ENCODE measurements at regions not wholly inside any gene's neighbourhood (a gene's known extent, or its start where the extent isn't known, plus 50 kb on each side); places are given as distances from the start of the nearest gene placed in this dataset.
"Not testable (repeated sequence)": the region's sequence is repeated elsewhere in the genome, so short reads cannot be mapped to it uniquely, and the experiment has no call there.

DNA sequence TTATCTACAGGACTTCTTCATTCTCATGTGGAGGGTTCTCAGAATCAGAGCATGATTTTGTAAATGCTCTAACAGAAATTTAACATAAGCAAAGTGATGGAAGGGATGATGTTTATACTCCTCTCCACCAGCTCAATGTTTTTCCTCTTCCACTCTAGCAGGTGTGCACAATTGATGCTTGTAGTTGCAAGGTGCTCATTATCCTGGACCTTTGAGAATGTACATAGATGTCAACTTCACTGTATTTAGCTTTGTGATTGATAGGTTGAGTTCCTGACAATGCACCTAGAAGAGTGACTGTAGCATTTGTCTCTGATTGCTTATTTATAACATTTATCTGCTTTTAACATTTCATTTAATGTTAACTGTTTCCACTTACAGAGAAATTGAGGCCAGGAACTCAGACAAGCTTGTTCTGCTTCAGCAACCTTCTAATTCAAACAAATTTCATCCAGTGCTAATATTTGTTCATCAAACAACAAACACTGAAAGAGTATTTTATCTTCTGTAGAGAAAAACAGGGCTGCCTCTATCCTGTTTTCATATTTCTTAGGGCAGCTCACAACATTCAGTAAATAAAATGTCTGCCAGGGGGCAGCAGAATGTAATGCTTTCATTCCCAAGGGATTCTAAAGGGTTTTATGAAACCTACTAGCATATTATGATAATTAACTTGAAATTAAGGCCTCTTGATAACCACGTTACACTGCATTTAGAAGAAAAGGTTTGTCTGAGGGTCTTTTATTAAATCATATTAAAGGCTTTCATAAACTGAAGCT, 127.9 kb upstream of the NOL4 start:
- DNase-seq = no peak

GRCh38 chr18:34354351-34354750, 129.6 kb upstream of the NOL4 start:
- no peak for DNase-seq

GRCh38 chr18:34357944-34358580, 133.3 kb upstream of the NOL4 start:
- DNase-seq = no peak

DNA sequence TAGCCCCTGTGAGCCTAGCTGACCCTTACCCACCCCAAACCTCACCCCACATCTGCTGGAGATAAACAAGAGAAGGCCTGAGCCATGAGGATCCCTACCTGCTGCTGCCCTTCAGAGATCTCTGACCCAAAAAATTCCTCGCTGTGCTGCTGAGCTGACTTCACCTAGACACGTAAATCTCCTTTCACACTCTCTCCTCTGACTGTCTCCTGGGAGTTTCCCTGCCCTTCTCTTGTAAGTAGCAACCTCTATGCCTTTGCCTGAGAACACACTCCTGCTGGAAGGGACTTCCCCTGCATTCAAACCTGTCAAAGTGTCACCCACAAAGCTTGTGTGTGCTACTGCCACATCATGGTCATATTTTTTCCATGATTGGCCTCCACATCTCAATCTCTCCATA, 134.2 kb upstream of the NOL4 start:
- no peak for DNase-seq

DNA sequence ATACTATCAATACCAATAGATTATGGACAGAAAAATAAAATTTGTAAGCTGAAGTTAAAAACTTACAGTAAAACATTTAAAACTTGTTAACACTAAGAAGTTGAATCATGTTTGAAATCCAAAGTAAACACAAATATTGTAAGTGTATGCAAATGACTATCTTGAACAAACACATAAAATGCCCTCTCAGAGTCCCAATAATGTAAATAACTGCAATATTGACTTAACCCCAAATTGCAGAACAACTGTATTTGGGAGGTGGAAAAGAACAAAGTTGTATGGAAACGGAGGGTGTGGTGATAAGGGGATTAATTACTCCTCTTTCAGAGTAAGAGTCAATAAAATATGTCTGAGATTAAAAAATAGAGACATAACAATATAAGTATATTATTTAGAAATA, 140.0 kb upstream of the NOL4 start:
- no peak for DNase-seq

DNA sequence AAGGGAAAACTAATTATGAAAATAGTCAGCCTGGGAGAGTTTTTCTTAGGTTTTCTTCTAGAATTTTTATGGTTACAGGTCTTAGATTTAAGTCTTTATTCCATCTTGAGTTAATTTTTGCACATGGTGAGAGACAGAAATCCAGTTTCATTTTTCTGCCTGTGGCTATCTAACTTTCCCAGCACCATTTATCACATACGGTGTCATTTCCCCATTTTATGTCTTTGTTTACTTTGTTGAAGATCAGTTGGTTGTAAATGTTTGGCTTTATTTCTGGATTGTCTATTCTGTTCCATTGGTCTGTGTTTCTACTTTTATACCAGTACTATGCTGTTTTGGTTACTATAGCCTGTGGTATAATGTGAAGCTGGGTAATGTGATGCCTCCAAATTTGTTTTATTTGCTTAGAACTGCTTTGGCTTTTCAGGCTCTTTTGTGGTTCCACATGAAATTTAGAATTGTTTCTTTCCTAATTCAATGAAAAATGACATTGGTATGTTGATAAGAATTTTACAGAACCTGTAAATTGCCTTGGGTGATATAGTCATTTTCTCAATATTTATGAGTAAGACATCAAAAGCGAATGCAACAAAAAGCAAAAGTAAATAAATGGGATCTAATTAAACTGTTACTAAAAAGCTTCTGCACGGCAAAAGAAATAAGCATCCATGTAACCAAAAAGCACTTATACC, 146.1 kb upstream of the NOL4 start:
- DNase-seq = no peak

- no peak for DNase-seq
Measured at GRCh38 chr18:34380326-34380725, 155.6 kb upstream of the NOL4 start.

DNA sequence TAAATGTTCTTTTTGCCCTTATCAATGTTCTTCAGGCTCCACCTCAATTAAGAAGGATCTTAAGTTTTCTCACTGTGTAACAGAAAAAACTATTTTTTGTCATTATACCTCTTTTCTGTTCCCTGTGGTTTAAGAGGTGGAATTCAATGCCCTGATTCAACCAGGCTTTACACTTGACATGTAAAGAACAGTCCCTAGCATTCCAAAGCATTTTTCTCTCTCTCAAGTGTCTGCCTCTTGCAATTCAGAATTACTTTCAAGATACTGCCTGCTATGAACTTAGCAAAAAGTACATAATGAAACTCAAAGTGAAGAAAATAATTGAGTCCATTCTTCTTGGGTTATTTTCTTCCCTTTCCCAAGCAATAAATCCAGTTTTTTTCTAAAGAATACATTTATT, 160.6 kb upstream of the NOL4 start:
- no peak for DNase-seq

DNA sequence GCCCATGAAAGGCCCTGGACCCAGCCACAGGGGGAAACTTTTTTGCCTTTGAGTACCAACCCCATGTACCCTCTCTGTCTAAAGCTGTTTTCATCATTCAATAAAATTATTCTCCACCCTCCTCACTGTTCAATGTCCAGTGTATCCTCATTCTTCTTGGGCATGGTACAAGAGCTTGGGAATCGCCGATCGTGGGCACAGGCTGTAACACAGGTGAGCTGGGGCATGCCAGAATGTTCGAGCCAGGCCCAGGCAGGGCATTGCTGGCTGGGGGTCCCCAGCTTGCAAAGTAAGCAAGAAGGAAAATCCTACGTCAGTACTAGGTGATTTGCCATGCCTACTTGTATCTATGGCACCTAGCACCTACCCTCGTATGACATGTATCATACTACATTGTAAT, 162.1 kb upstream of the NOL4 start:
- no peak for DNase-seq

- DNase-seq = no peak
Measured at GRCh38 chr18:34397286-34397896, 172.7 kb upstream of the NOL4 start.

DNA sequence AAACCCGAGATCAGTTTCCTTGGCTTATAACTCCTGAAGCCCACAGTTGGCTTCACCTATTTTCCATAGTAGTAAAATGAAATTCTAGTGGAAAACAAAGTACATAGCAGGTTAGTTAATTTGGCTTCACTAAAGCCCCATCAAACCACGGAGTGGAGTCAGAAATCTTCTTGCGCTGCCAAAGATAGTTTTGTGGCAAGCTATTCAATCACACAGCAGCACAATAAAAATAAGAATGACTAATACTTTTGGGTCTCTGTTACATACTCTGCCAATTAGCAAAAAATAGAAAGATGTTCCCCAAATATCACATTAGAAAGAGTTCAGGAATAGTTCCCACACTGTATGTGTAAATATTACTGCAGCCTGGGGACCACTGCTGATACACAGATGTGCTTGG, 175.2 kb upstream of the NOL4 start:
- DNase-seq = no peak

- no peak for DNase-seq
Measured at GRCh38 chr18:34400834-34401233, 176.1 kb upstream of the NOL4 start.

- DNase-seq = no peak
Measured at GRCh38 chr18:34401775-34402174, 177.1 kb upstream of the NOL4 start.

DNA sequence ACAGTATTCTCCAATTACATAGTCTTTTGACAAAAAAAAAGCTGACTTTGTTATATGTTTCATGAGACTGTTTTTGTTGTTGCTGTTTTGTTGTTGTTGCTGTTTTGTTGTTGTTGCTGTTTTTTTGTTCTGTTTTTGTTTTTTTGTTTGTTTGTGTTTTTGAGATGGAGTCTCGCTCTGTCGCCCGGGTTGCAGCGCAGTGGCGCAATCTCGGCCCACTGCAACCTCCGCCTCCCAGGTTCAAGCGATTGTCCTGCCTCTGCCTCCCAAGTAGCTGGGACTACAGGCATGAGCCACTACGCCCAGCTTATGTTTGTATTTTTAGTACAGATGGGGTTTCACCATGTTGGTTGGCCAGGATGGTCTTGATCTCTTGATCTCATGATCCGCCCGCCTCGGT, 182.8 kb upstream of the NOL4 start:
- not testable (repeated sequence) for DNase-seq

DNA sequence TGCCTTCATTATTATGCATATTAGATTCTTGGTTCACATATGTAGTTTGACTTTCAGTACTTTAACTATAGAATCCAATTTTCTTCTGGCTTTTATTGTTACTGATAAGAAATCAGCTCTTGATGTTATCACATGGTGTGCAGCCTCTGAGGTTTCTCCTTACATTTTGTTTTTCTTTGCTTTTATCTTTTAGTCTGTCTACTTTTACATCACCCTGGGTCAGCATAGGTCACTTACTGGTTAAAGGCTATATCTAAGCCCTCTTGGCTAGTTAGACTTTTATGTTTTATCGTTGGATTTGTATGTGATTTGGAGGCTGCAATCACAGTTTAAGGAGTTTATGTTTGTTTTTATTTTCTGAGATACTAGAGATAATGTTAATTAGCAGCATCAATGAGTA, 187.2 kb upstream of the NOL4 start:
- no peak for DNase-seq

DNA sequence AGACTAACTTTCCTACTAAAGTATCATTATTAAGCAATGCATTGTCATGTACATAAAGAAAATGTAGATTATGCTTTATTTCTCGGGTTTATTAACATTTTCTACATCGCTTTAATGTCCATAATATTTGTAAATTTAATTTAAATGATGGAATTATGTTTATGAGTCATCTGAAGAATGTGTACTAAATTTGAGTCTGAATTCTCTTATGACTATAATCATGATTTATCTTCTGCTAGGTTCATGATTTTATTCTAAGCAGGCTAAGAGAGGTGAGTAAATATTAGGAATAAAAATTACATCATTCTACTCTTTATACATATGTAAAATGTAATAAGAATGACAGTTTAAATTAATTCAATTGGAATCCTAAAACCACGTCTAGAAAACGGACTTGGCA, 206.3 kb upstream of the NOL4 start:
- no peak for DNase-seq

DNA sequence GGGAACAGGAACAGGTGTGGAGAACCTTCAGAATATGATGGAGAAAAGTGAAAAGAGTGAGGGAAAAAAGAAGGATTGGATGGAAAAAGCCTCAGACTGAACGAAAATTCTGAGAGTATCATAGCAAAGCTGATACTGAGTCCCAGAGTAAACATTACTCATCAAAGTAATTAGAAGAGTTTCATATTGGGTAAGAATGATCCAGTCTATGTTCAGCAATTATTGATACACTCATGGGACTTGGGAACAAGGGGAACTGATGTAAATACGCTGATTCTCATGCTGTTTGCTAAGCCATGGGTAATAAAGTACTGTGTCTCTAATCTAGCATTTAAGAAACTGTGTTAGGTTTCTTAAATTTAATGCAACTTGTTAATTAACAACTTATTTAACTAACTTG, 219.9 kb upstream of the NOL4 start:
- no peak for DNase-seq

DNA sequence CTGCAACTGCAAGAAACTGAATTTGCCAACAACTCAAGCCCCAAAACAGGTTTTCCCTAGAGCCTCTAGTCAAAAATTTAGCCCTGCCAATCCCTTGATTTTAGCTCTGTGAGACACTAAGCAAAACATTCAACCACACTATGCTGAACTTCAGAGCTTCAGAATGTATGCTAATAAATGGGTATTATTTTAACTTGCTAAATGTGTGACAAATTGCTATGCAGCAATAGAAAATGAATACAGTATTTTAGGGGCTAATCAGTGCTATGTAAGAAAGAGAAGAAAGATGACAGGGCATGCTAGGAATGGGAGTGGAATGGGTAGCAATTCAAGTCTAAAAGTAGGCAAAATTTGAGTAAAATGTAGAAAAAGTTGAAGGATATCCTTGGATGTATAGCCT, 223.9 kb upstream of the NOL4 start:
- no peak for DNase-seq

GRCh38 chr18:34457761-34458160, 233.0 kb upstream of the NOL4 start:
- no peak for DNase-seq

- DNase-seq = no peak
Measured at GRCh38 chr18:34458410-34458977, 233.8 kb upstream of the NOL4 start.

- no peak for DNase-seq
Measured at GRCh38 chr18:34461266-34461665, 236.6 kb upstream of the NOL4 start.

- no peak for DNase-seq
Measured at GRCh38 chr18:34467058-34467457, 242.3 kb upstream of the NOL4 start.

DNA sequence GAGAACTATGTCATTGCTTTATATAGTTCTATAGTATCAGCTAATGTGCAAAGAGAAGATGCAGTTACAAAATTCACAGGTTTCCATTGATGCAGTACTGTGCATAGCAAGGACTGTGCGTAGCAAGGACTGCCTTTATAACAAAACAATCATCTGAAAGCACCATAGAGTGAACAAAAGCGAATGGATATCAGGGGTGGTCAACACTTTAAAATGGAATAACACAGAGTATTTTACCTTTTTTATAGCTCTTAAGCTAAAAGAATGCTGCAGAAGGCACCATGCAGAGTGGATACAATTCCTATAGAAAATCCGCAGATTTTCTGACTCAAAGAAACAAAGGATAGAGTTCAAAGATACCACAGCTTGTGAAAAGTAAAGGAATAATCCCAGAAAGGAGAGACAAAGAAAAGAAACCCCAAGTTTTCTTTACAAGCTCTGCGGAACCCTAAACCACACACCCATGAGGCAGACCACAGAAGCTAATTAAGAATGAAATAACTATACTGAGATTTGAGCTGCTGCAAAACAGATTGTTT, 229.9 kb upstream of the DTNA start:
- DNase-seq = no peak

Data from femur (tissue), 1 donor.